Smooth muscle cell (in vitro differentiated cells): ENCODE measurements at regions not wholly inside any gene's neighbourhood (a gene's known extent, or its start where the extent isn't known, plus 50 kb on each side); places are given as distances from the start of the nearest gene placed in this dataset.
A peak's percentile ranks its signal among the peaks of the same experiment; 100 is the strongest.

ENCODE experiments used
- DNase-seq: peaks from one replicate; lab custom pipeline; 2025; ENCODE audit not compliant: unreplicated experiment; lab: John Stamatoyannopoulos, UW
- H2AFZ ChIP-seq: fragments of 200-600 bp; sonication (generic); 2 replicates; pipeline ENCODE4 v1.6.0; 2016; ENCODE audit warnings: antibody characterized with exemption, low read depth, mild to moderate bottlenecking
- H3F3A ChIP-seq: fragments of 200-600 bp; sonication (generic); 2 replicates; pipeline ENCODE4 v1.6.0; 2017; ENCODE audit warnings: antibody characterized with exemption, low read depth
- H3K27ac ChIP-seq: fragments of 200-600 bp; sonication (generic); 2 replicates; pipeline ENCODE4 v1.5.1; 2016; ENCODE audit warnings: low read depth, mild to moderate bottlenecking
- H3K27me3 ChIP-seq: fragments of 200-600 bp; sonication (generic); 2 replicates; pipeline ENCODE4 v1.6.1; 2016; ENCODE audit warnings: low read depth, mild to moderate bottlenecking
- H3K36me3 ChIP-seq: fragments of 200-600 bp; sonication (generic); 2 replicates; pipeline ENCODE4 v1.5.1; 2016; ENCODE audit warnings: low read depth
- H3K4me1 ChIP-seq: fragments of 200-600 bp; sonication (generic); 2 replicates; pipeline ENCODE4 v1.5.1; 2016; ENCODE audit warnings: low read depth
- H3K4me2 ChIP-seq: fragments of 200-600 bp; sonication (generic); 2 replicates; pipeline ENCODE4 v1.6.0; 2016; ENCODE audit warnings: mild to moderate bottlenecking
- H3K4me3 ChIP-seq: fragments of 200-600 bp; sonication (generic); 2 replicates; pipeline ENCODE4 v1.5.1; 2016; ENCODE audit warnings: mild to moderate bottlenecking
- H3K79me2 ChIP-seq: fragments of 200-600 bp; sonication (generic); 2 replicates; pipeline ENCODE4 v1.6.0; 2016; ENCODE audit warnings: low read depth, mild to moderate bottlenecking
- H3K9ac ChIP-seq: fragments of 200-600 bp; sonication (generic); 2 replicates; pipeline ENCODE4 v1.6.0; 2016; ENCODE audit warnings: low read depth
- H3K9me3 ChIP-seq: fragments of 200-600 bp; sonication (generic); replicated peaks from 2 replicates; pipeline ENCODE4 v1.5.1; 2016; ENCODE audit warnings: low read depth
- H4K20me1 ChIP-seq: fragments of 200-600 bp; sonication (generic); 2 replicates; pipeline ENCODE4 v1.6.0; 2016; ENCODE audit warnings: low read depth
- WGBS: methylation state at CpG from one replicate; pipeline ENCODE4 v1.1.7; 2016; ENCODE audit warnings: low lambda C conversion rate; 5-methylcytosine and 5-hydroxymethylcytosine counted together
- TF ChIP-seq, protein P1 (sequence below): fragments of 200-600 bp; sonication (generic); IDR thresholded peaks from 2 replicates; pipeline ENCODE4 v1.5.1; 2017; ENCODE audit warnings: borderline replicate concordance, mild to moderate bottlenecking, antibody characterized with exemption; ENCODE audit not compliant: insufficient read depth, poor library complexity, severe bottlenecking

DNA sequence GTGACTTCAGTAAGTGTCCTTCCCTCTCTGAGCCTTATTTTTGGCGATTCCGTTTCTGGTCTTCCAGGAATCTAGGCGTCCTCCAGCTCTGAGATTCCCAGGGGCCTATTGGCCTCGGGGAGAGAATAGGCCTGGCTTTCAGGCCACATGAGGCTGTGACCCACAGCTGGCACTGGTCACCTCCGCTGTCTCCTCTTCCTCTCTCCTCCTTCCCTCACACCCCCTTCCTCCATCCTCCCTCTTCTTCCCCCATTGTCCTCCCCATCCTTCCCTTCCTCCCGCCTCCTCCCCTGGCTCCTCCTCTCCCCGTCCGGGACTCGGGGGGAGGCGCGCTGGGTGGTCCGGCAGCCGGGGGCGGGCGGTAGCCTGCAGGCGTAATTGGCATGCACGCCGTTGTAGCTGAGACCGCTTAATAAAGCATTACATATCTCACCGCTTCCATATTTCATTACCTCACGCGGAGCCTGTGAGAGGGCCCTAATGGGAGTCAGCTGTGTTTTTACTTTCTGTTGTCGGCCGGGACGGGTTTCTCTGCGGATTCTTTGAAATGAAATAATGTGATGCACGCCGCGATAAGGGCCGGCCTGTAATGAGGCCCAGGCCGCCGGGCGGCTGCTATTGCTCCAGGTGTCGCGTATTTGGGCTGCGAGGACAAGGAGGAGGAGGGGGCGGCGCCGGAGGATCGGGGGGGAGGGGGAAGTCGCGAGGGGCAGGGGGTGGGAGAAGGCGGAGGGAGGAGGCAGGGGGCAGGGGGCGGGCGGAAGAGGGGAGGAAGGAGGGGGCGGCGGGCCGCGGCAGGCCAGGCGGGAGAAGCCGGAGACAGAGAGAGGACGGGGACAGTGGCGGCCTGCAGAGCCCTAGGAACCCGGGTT lies 95.3 kb downstream of the FOXD2 start:
- 5% methylated on average over 22 of the region's 54 CpGs for WGBS
- H3K9ac ChIP-seq: no peak overlapping the region

DNA sequence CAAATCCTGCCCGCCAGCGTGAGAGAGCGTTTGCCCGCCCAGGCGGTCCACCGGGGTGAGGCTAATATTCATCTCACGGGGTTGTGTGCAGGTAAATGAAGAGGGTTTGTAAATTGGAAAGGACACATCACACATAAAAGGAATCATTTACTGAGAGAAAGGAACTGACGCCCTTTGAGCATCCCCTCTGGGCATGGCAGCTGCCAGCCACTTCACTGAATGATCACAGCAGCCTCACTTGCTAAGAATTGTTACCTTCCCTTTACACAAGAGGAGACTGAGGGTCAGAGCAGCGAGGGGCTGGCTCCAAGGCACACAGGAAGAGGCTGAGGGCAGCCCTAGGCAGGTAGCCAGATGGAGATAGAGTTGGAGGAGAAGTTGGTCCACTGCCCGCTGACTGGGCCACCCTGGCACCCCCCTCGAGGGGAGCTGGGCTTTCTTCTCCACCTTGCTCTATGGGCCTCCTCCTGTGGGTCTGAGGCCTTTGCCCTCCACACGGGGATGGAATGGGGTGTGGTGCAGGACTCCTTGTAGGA lies 96.0 kb downstream of the FOXD2 start:
- Histone ChIP-seq H4K20me1 (no peaks in the 10 kb centered on the region), H3K27ac (no peak overlapping the region), H3K4me2 (peak overlapping the region; percentile 89), H3K9me3 (peaks cover 7% of the 10 kb centered on the region), H3F3A (no peaks in the 10 kb centered on the region), H3K36me3 (no peaks in the 10 kb centered on the region), H3K79me2 (no peaks in the 10 kb centered on the region), H3K4me3 (peak overlapping the region; percentile 53), H3K9ac (no peak overlapping the region), H2AFZ (no peak overlapping the region), H3K4me1 (peaks cover 5% of the 10 kb centered on the region), H3K27me3 (peaks cover 46% of the 10 kb centered on the region)
- 25% methylated on average over 9 of the region's 12 CpGs for WGBS
- DNase-seq: no peak
- TF ChIP-seq, protein P1, sequence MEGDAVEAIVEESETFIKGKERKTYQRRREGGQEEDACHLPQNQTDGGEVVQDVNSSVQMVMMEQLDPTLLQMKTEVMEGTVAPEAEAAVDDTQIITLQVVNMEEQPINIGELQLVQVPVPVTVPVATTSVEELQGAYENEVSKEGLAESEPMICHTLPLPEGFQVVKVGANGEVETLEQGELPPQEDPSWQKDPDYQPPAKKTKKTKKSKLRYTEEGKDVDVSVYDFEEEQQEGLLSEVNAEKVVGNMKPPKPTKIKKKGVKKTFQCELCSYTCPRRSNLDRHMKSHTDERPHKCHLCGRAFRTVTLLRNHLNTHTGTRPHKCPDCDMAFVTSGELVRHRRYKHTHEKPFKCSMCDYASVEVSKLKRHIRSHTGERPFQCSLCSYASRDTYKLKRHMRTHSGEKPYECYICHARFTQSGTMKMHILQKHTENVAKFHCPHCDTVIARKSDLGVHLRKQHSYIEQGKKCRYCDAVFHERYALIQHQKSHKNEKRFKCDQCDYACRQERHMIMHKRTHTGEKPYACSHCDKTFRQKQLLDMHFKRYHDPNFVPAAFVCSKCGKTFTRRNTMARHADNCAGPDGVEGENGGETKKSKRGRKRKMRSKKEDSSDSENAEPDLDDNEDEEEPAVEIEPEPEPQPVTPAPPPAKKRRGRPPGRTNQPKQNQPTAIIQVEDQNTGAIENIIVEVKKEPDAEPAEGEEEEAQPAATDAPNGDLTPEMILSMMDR: no peak

More for the DNA sequence above, 95.3 kb downstream of the FOXD2 start:
- no peak for DNase-seq
- Histone ChIP-seq H3K4me3 (peak overlapping the region; percentile 53), H3K79me2 (no peaks in the 10 kb centered on the region), H3K4me2 (peak overlapping the region; percentile 89), H3K27ac (no peak overlapping the region), H4K20me1 (no peaks in the 10 kb centered on the region), H3F3A (no peaks in the 10 kb centered on the region), H2AFZ (no peak overlapping the region), H3K36me3 (no peaks in the 10 kb centered on the region), H3K27me3 (peaks cover 45% of the 10 kb centered on the region), H3K4me1 (peaks cover 5% of the 10 kb centered on the region), H3K9me3 (peaks cover 7% of the 10 kb centered on the region)
- TF ChIP-seq, protein P1: no peak

DNA sequence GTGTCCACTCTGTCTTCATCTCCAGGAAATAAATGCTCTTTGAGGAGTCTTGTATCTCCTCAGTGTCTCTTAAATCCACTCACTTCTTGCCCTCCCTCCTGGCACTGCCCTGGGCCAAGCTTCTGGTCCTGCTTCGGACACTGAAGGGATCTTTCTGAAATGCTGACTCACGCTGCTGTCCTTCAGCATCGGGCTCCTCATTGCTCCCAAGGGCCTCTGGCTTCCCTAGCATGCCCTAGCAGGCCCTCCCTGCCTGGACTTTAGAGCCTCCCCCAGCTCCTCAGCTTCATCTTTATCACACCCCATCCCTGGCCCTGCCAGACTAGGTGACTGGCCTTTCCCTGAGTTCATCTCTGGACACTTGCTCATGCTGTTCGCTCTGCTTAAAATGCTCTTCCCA lies 96.6 kb downstream of the FOXD2 start:
- no peak for DNase-seq
- Histone ChIP-seq H3K4me2 (peak overlapping the region; percentile 21), H3K36me3 (no peaks in the 10 kb centered on the region), H3K79me2 (no peaks in the 10 kb centered on the region), H3K4me3 (no peak overlapping the region), H3K9me3 (peaks cover 3% of the 10 kb centered on the region), H3K9ac (no peak overlapping the region), H3K27ac (no peak overlapping the region), H4K20me1 (no peaks in the 10 kb centered on the region), H2AFZ (no peak overlapping the region), H3K27me3 (peaks cover 52% of the 10 kb centered on the region), H3F3A (no peaks in the 10 kb centered on the region), H3K4me1 (peaks cover 5% of the 10 kb centered on the region)
- TF ChIP-seq, protein P1: no peak
- 45% methylated on average over 4 of the region's 4 CpGs for WGBS

DNA sequence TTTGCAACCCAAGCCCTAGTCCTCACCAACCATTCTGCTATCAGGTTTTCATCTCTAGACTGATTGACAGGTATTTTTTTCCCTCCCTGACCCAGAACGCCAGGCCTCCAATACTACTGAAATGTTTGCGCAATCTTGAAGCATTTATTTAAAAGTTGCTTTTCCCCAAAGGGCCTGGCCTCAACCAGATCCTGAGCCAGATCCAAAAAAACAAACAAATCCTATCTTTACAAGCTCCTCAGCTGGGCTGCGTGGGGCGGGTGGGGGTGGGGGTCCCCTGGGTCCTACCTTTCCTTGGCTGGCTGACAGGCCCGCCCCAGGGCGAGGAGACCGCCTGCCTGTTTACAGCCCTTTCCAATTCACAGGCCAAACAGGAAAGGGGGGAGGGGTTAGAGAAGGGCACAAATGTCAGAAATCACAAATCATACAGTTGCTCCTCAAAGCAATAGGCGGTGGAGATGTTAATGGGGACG lies 98.8 kb downstream of the FOXD2 start:
- WGBS: 24% methylated on average over 8 of the region's 9 CpGs
- H3K79me2 ChIP-seq: no peaks in the 10 kb centered on the region

More for the DNA sequence above, 98.8 kb downstream of the FOXD2 start:
- peaks cover 55% of the 10 kb centered on the region for H3K27me3 ChIP-seq
- H3F3A ChIP-seq: no peaks in the 10 kb centered on the region
- DNase-seq: no peak
- H3K36me3 ChIP-seq: no peaks in the 10 kb centered on the region
- no peaks in the 10 kb centered on the region for H3K9me3 ChIP-seq
- TF ChIP-seq, protein P1: no peak
- H4K20me1 ChIP-seq: no peaks in the 10 kb centered on the region
- no peak overlapping the region for H3K4me3 ChIP-seq
- no peak overlapping the region for H2AFZ ChIP-seq
- no peak overlapping the region for H3K27ac ChIP-seq
- no peak overlapping the region for H3K9ac ChIP-seq
- H3K4me1 ChIP-seq: peaks cover 5% of the 10 kb centered on the region
- no peak overlapping the region for H3K4me2 ChIP-seq
